Fibroblast of peridontal ligament (primary cell): ENCODE measurements at regions not wholly inside any gene's neighbourhood (a gene's known extent, or its start where the extent isn't known, plus 50 kb on each side); places are given as distances from the start of the nearest gene placed in this dataset.

Experiments used
- DNase-seq: peaks from one replicate; pipeline ENCODE4 v3.0.0-alpha.2; 2010; ENCODE audit errors: extremely low read depth

DNA sequence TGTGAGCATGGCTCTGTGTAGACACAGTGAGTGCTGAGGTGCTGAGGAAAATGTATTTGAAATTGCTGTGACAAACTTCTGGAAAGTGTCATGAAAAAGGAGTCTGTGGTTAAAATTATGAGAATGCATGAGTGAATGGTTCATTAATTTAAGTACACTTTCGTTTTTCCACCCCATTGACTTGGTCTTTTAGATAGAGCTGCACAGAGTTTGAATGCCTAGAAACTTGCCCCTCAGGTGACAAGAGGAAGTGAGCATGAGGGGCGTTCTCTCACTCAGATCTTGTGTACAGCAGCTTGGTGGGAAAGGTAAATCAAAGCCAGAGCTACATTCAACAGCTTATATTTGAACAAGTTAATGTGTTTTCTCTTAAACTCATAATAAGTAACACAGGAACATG is 296.8 kb downstream of the WDR72 start:
- no peak for DNase-seq

DNA sequence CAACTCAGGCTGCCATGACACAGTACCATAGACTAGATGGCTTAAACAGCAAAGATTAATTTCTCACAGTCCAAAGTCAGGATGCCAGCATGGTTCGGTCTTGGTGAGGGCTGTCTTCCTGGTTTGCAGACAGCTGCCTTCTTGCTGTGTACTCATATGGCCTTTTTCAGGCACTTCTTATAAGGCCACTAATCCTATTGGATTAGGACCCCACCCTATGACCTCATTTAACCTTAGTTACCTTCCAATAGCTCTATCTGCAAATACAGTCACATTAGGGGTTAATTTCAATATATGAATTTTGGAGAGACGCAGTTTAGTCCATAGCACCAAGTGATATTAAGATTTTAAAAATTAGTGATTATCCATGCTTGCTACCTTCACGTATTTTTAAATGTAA is 297.8 kb downstream of the WDR72 start:
- DNase-seq, result no peak

- DNase-seq, result no peak
Observed at GRCh38 chr15:53458736-53459135, 300.7 kb downstream of the WDR72 start.

- DNase-seq, result no peak
Observed at GRCh38 chr15:53457479-53457878, 302.0 kb downstream of the WDR72 start.

DNA sequence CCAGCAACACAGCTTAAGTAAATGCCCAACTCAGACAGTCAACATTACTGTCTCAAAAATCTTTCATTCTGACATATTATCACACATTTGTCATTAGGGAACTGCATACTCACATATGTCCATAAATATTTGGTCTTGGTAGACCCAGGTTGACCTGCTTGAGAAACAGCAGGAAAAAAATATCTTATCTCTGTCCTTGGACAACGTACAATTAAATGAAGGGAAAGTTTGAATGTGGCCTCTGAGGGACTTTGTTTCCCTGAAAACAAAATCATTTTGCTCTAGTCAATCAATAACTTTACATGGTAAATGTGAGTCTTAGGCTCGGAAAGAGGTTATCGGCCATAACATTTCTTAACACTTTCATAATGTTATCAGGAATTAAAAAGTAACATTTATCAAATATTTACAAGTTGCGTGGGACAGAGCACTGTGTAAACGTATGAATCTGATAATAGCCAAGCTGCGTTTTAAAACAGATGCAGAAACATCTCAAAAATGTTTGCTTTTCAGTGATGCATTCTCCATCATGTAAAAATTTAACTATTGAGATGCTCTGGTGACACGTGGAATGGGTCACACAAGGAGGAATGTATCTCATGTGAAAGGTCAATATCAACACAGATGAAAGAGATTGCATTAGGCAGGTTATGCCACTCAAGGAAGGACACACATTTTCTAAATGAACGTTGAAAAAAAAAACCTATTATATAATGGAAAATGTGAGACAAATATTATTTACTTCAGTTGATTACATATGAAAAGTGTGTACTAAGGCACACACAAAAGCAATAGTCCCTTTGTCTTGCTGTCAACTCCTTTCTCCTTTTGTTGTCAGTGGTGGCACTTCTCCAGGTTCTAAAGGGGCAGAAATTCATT is 304.4 kb downstream of the WDR72 start:
- no peak for DNase-seq

DNA sequence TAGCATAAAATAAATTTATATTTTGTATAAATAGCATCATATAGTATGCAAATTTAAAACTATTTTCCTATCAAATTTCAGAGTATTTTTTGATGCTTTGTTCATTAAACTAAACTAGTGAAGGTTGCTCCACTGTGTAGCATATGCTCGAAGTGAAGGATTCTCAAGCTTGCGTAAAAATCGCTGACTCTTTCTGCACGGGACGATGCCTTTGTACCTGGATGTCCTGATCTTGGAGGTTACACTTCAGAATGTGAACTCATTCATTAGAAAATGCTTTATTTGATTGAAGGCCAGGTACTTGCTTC is 305.0 kb downstream of the WDR72 start:
- DNase-seq, result no peak

- DNase-seq, result no peak
Observed at GRCh38 chr15:53453253-53454105, 306.0 kb downstream of the WDR72 start.

GRCh38 chr15:53448232-53449015 is 311.0 kb downstream of the WDR72 start:
- no peak for DNase-seq

DNA sequence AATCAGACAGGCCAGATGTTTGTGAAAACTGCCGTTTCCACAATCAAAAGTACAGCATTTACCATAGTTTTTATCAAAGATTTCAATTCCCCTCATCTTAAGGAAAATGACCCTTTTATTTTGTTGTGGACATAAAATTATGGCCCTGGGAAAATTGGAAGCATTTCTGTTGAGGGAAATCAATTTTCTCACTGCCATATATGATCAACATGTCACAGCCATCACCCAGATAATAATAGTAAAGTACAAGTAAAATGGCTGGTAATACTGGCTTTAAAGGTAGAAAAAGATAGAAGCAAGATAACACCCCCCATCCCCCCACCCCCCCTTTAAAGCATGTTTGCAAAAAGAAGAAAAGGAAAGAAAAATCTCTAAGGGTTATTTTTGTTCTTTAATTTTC is 311.7 kb downstream of the WDR72 start:
- no peak for DNase-seq

DNA sequence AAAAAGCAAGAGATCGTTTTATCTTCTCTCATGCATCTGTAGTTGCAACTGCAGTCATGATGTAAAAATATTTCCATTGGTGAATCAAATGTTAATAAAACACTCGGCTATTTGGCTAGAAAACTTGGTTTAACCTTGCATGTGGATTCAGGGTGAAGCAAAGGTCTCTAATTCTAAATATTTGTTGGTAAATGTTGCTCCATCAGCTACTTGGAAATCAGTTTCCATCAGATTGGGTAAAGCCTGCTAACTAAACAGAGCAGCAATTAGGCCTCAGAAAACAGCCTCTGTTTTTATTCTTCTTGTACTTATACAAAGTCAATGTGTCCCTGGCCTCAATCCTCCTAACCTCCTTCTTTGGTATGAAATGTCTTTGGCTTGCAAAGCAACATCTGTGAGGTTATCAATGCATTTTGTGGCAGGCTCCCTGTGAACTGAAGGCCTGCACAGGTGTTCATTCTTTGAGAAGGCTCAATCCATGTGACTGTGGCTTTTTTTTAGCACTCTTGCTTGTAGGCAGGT is 312.3 kb downstream of the WDR72 start:
- no peak for DNase-seq

DNA sequence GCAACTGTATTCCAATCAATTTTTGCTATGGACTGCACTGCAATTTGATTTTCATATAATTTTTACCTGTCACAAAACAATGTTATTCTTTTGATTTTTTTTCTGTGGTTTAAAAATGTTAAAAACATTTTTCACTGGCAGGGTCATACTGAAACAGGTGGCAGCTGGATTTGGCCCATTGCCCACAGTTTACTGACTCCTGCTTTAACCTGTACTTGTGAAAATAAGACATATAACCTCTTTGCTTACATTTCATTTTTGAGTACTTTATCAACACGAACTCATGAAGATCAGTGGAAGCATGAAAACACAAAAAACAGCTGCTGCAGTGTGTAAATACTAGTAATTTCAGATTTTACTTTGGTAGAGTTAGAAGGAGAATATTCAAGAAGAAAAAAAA is 313.1 kb downstream of the WDR72 start:
- DNase-seq, result no peak

DNA sequence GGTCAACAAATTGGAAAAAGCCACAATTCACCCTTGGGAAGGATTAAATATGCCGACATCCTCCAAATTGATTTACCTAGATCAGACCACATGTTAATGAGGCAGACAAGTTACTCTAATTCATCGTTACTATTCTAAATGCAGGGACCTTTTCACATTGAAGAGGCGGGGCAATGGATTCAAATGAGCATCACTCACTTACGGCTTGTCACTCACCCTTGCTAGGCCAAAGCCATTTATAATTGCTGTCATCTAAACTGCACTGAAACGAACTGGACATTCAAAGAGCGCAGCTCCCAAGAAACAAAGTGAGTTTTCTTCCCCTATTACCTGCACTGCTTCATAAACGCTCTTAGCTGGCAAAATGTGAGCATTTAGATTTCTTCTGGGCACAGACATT is 313.9 kb downstream of the WDR72 start:
- DNase-seq, result no peak

GRCh38 chr15:53437985-53438841 is 321.2 kb downstream of the WDR72 start:
- no peak for DNase-seq

- DNase-seq, result no peak
Observed at GRCh38 chr15:53437366-53437765, 322.1 kb downstream of the WDR72 start.

GRCh38 chr15:53434174-53434678 is 325.2 kb downstream of the WDR72 start:
- DNase-seq, result no peak

- no peak for DNase-seq
Observed at GRCh38 chr15:53416219-53416940, 343.1 kb downstream of the WDR72 start.

DNA sequence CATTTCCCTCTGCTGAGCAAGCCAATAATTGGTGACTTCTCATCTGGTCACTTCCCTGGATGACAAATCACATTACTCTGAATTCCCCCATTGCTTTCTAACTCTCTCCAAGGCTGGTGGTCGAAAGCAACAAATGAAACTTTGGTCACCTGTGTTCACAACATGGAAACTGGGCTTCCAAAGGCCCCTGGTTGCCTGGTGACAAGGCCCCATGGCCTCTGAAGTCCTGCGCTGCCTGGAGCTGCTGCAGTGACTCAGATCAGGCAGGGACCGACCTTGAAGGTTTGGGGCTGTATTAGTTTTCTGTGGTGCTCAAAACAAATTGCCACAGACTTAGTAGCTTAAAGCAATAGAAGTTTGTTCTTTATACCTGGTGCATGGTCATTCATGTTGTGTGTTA is 345.3 kb downstream of the WDR72 start:
- DNase-seq, result no peak

DNA sequence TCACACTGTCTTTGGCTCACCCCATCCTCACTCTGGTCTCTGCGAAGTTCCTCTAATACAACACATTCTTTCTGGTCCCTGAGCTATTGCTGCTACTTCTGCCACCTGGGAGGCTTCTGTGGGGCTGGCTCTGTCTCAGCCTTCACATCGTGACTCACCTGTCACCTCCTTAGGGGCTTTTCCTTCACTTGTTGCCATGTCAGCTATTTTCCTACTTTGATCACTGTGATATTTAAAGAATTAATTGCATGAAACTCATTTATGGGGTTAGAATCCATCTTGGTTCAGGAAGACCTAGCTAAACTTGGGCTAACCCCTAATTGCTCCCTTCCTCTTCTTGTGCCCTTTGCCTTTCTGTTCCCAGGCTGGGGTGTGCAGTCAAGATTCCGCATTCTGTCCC is 346.9 kb downstream of the WDR72 start:
- no peak for DNase-seq

DNA sequence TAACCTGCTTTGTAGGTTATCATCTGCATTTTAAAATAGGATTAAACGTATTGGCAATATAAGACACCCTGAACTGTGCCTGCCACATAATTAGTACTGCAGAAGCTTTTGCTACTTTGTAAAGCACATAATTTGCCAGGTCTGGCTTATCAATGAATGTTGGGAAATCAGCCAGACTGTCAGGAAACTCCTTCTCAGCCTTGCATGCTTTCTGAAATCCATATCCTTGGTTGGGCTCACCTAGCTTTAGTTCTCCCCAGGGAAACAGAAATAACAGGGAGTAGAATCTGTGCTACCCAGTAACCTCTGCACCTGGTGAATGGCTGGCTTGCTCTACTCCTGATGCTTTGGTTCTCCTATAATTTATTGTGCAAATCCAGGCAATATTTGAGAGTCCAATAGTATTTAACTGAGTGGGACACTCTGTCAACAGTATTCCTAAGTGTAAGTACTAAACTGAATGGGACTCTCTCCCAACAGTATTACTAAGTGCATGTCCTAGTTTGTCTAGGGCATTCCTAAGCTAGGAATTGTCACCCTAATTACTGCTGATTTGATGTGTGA is 354.5 kb downstream of the WDR72 start:
- no peak for DNase-seq

- DNase-seq, result no peak
Observed at GRCh38 chr15:53401503-53401902, 358.0 kb downstream of the WDR72 start.
